Large intestine (tissue), 3 donors: ENCODE measurements at regions not wholly inside any gene's neighbourhood (a gene's known extent, or its start where the extent isn't known, plus 50 kb on each side); places are given as distances from the start of the nearest gene placed in this dataset.

ENCODE experiments used
- DNase-seq, 2 donors: peaks; one replicate each; pipeline versions ENCODE4 v3.0.0 to v3.0.0-alpha.2; 2013
- H3K27ac ChIP-seq: one replicate; pipeline ENCODE4 v1.5.1; 2013; ENCODE audit warnings: low read length
- H3K27me3 ChIP-seq: 2 replicates; pipeline ENCODE4 v1.6.1; 2013; ENCODE audit warnings: low read length; ENCODE audit not compliant: control insufficient read depth, insufficient read depth
- H3K36me3 ChIP-seq: 2 replicates; pipeline ENCODE4 v1.6.1; 2013; ENCODE audit warnings: low read length; ENCODE audit not compliant: control insufficient read depth, insufficient read depth
- H3K4me1 ChIP-seq: one replicate; pipeline ENCODE4 v1.6.1; 2013; ENCODE audit warnings: low read length; ENCODE audit not compliant: control insufficient read depth, insufficient read depth
- H3K4me3 ChIP-seq: one replicate; pipeline ENCODE4 v1.5.1; 2013; ENCODE audit warnings: low read length
- H3K9me3 ChIP-seq: one replicate; pipeline ENCODE4 v1.6.1; 2013; ENCODE audit warnings: mild to moderate bottlenecking, low read depth, low read length, moderate library complexity; ENCODE audit not compliant: control insufficient read depth
- WGBS: methylation state at CpG from one replicate; pipeline ENCODE4 v1.1.5; 2013; ENCODE audit warnings: low lambda C conversion rate; ENCODE audit not compliant: insufficient coverage; 5-methylcytosine and 5-hydroxymethylcytosine counted together

DNA sequence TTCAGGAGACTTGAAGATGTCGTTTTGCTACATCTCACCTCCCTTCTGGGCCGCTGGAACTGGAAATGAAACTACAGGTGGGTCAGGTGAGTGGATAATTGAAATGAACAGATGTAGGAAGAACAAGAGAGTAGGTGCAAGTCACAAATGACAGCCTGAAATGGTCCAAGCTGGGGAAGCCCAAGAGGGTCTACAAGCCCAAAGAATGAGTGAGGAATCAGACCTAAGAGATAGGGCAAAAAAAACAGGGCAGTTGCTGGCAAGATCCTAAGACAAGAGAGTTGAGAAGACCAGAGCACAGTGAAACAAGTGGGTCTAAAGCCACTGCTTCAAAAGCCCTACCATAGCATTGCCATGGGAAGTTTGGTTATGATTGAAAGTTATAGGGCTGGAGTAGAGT is 67.4 kb upstream of the SNRK start:
- Histone ChIP-seq H3K27me3 (no peaks in the 10 kb centered on the region), H3K4me1 (peaks cover 7% of the 10 kb centered on the region), H3K36me3 (no peaks in the 10 kb centered on the region), H3K4me3 (no peak overlapping the region), H3K27ac (no peak overlapping the region), H3K9me3 (no peaks in the 10 kb centered on the region)
- no peak for DNase-seq
- no CpG with 5 or more reads among the region's 2 CpGs for WGBS

DNA sequence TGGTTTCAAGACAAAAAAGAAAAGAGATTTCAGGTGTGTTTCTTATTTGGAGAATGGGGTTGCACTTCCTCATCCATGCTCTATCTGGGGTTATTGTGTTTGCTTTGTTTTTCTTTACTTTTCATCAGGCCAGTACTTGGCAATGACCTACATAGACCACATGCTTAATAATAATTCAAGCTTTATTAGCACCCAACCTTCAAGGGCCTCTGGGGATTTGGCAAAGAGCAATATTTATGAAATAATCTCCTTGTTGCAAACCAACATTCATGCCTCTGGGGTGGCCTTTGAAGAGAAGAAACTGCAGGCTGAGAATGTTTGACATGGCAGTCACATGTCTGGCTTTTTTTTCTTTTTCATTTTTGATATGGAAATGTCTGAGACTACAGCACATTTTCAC is 68.2 kb upstream of the SNRK start:
- DNase-seq, result no peak
- no peaks in the 10 kb centered on the region for H3K9me3 ChIP-seq
- H3K27ac ChIP-seq, result no peak overlapping the region
- H3K4me3 ChIP-seq, result no peak overlapping the region
- peaks cover 12% of the 10 kb centered on the region for H3K4me1 ChIP-seq
- no peaks in the 10 kb centered on the region for H3K36me3 ChIP-seq
- H3K27me3 ChIP-seq, result no peaks in the 10 kb centered on the region

- peaks cover 16% of the 10 kb centered on the region for H3K4me1 ChIP-seq
- no peaks in the 10 kb centered on the region for H3K36me3 ChIP-seq
- WGBS, result no CpG with 5 or more reads among the region's 4 CpGs
- no peak overlapping the region for H3K4me3 ChIP-seq
- H3K27ac ChIP-seq, result no peak overlapping the region
- H3K9me3 ChIP-seq, result no peaks in the 10 kb centered on the region
- no peak for DNase-seq
- no peaks in the 10 kb centered on the region for H3K27me3 ChIP-seq
Observed at GRCh38 chr3:43217633-43218032, 68.7 kb upstream of the SNRK start.

GRCh38 chr3:43217206-43217605 is 69.1 kb upstream of the SNRK start:
- H3K36me3 ChIP-seq, result no peaks in the 10 kb centered on the region
- no peak for DNase-seq
- 100% methylated on average over 1 of the region's 3 CpGs for WGBS
- H3K27me3 ChIP-seq, result no peaks in the 10 kb centered on the region
- peaks cover 17% of the 10 kb centered on the region for H3K4me1 ChIP-seq
- no peaks in the 10 kb centered on the region for H3K9me3 ChIP-seq
- no peak overlapping the region for H3K4me3 ChIP-seq
- H3K27ac ChIP-seq, result no peak overlapping the region

DNA sequence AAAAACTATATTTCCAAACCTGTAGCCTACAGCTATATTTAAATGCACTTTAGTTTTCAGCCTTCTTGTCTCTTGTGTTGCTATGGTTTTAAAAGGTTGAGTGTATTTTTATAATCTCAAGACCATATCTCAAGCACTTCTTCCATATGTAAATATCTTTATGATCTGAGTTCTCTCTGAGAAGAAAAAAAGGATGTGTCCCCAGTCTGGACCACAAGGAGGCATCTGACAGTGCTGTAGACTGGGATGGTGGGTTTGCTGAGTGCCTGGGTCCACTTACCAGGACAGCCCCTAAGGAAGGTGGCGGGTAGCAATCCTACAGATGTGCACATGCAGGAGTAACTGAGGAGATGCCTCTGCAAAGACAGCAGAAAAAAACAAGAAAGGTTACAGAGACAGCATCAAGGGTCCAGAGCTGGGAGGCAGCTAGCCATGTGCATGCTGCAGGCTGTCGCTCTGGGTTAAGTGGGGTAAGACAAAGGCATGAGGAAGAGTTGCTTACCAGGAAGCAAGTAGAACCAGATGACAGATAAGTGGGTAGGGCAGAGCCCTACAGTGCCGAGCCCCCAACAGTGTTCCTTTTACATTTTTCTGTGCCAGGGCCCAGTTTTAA is 70.6 kb upstream of the SNRK start:
- Histone ChIP-seq H3K27me3 (no peaks in the 10 kb centered on the region), H3K4me3 (no peak overlapping the region), H3K4me1 (peaks cover 17% of the 10 kb centered on the region), H3K9me3 (no peaks in the 10 kb centered on the region), H3K27ac (no peak overlapping the region), H3K36me3 (no peaks in the 10 kb centered on the region)
- no peak for DNase-seq
- no CpG with 5 or more reads among the region's 3 CpGs for WGBS

DNA sequence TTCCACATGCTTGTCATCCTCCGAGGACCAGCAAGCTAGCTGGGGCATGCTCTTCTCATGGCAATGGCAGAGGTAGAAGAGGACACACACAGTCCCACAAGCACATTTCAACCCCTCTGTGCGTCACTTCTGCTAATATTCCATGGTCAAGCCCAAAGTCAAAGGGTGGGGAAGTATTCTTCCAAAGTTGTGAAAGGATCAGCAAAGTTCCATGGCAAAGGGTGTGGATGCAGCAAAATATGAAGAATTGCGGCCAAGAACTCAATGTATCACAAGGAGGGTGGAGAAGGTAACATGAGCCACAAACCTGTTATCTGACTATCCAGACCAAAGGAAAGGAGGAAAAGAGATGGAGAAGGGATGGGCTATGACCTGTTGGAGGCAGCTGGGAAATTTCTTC is 71.2 kb upstream of the SNRK start:
- Histone ChIP-seq H3K9me3 (no peaks in the 10 kb centered on the region), H3K4me1 (peaks cover 17% of the 10 kb centered on the region), H3K27me3 (no peaks in the 10 kb centered on the region), H3K36me3 (no peaks in the 10 kb centered on the region), H3K27ac (peak overlapping the region; percentile 31), H3K4me3 (no peak overlapping the region)
- WGBS, result 100% methylated on average over 1 of the region's 3 CpGs
- DNase-seq, result no peak

DNA sequence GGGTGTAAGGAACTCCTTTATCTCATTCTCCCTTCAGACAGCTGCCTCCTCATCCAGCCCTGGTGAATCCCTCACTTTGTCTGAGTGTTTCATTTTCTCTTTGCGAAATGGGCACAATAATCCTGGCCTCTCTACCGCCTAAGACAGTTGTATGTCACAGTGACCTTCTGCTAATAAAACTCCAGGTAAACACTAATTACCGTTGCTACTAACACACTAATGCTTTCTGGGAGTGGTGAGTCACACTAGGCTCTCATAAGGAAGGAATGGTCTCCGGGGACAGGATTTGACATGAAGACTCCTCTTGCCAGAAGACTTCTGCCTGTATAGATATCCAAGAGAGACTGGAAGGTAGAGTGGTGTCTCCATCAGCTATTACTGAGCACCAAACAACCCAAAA is 71.7 kb upstream of the SNRK start:
- Histone ChIP-seq H3K27ac (peak overlapping the region; percentile 31), H3K27me3 (no peaks in the 10 kb centered on the region), H3K4me1 (peaks cover 17% of the 10 kb centered on the region), H3K36me3 (no peaks in the 10 kb centered on the region), H3K9me3 (no peaks in the 10 kb centered on the region), H3K4me3 (no peak overlapping the region)
- DNase-seq, result peak; percentile 43 to 81
- 60% methylated on average over 1 of the region's 4 CpGs for WGBS

DNA sequence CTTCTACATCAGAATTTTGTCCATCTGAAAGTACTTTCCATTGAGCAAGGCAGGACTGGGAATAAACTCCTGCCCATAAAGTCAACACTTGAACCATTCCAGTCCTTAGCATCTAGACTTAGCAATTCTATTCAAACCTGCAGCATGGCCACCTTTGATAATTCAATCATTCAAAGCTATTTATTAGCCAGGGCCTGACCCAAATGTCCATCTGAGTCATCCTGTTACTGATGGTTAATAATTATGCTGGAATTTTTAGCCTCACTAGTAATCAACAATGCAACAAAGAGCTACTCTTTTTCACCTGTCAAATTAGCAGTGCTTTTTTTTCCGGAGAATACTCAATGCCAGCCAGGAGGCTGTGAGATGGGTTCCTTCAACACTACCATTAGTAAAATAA is 72.7 kb upstream of the SNRK start:
- Histone ChIP-seq H3K4me3 (no peak overlapping the region), H3K27ac (no peak overlapping the region), H3K27me3 (no peaks in the 10 kb centered on the region), H3K36me3 (no peaks in the 10 kb centered on the region), H3K9me3 (no peaks in the 10 kb centered on the region), H3K4me1 (peaks cover 17% of the 10 kb centered on the region)
- WGBS, result no CpG with 5 or more reads among the region's 1 CpG
- DNase-seq, result peak; percentile 37 to 75

DNA sequence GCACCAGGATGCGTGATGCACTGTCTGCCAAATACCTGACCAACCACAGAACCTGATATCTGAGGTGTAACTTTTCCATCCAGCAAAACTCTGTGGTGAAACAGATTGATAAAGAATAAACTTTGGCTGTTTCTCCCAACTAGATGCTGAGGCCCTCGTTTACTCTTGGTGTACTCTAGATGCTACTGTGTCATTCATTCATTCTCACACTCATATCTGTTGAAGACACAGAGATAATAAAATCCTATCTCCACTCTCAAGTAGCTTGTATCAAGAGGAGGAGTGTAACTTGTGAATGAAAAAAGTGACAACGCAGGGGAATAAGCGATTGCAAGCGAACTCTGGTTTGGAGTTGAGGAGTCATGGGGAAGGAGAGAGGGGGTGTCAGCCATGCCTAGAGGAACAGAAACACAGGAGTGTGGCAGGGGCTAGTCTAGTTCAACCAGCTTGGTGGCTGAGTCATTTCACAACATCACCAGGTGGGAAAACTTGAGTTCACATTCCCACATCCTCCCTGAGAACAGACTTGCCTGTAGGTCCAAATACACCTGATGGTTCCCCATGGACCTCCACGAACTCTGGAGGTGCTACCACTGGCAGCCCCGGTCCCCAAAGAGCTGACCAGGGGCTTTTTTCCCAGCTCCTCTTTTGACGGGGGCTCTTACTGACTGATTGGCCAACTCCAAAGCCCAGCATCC is 73.3 kb upstream of the SNRK start:
- no peaks in the 10 kb centered on the region for H3K9me3 ChIP-seq
- no peaks in the 10 kb centered on the region for H3K36me3 ChIP-seq
- no peak overlapping the region for H3K4me3 ChIP-seq
- no peak overlapping the region for H3K27ac ChIP-seq
- H3K4me1 ChIP-seq, result peaks cover 18% of the 10 kb centered on the region
- DNase-seq, result peak in 1 of 2 donors; percentile 38
- WGBS, result 100% methylated on average over 1 of the region's 8 CpGs
- no peaks in the 10 kb centered on the region for H3K27me3 ChIP-seq

DNA sequence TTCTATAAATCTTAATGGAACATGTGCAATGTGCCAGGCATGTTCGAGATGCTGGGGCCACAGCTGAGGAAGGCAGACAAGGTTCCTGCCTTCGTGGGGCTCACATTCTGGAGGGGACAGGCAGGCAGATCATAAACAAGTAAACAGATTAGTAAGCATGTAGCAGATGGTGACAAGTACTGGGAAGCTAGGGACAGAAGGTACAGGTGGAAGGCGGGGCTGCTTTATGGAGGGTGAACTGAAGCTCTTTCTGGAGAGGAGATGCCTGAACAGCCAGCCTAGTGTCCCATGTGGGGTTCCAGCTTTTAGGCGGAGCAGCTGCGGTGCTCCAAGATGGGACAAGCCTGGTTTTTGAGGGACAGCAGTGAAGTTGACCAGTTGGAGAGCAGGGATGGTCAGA is 74.7 kb upstream of the SNRK start:
- WGBS, result no CpG with 5 or more reads among the region's 5 CpGs
- H3K4me1 ChIP-seq, result peaks cover 21% of the 10 kb centered on the region
- no peaks in the 10 kb centered on the region for H3K9me3 ChIP-seq
- no peak overlapping the region for H3K4me3 ChIP-seq
- no peaks in the 10 kb centered on the region for H3K27me3 ChIP-seq
- DNase-seq, result no peak
- no peaks in the 10 kb centered on the region for H3K36me3 ChIP-seq
- H3K27ac ChIP-seq, result no peak overlapping the region
